Testis (tissue), 2 donors: ENCODE measurements at regions not wholly inside any gene's neighbourhood (a gene's known extent, or its start where the extent isn't known, plus 50 kb on each side); places are given as distances from the start of the nearest gene placed in this dataset.

Source experiments
- POLR2A ChIP-seq: fragments of 450-650 bp; IDR thresholded peaks from one replicate; pipeline ENCODE4 v1.6.1; 2017; ENCODE audit warnings: antibody characterized with exemption, mild to moderate bottlenecking, moderate library complexity
- TF ChIP-seq, protein P1 (sequence below), 3 experiments: fragments of 450-650 bp in 2 of 3; fragments of 200-600 bp in 1 of 3; sonication (generic) in 1 of 3; IDR thresholded peaks; one replicate each; pipeline ENCODE4 v1.5.1; 2016 to 2019; ENCODE audit warnings: antibody characterized with exemption in 3 of 3, mild to moderate bottlenecking in 2 of 3, moderate library complexity in 1 of 3

DNA sequence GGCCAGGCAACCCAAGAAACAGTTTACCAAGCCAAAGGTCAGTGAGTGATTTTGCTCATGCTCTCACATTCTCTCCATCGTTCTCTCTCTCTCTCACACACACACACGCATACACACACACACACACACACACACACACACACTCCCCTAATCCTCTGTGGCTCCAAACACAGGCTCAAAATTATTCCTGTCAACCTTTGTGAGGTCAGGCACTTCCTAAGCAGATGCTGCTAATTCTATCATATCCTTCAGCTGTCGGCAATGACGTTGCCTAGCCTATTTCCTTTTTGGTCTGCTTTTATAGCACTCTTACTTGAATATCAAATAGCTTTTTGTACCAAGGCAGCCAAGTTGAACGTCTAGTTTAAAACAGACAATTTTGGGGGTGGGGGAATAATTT, 98.9 kb upstream of the EGLN3 start:
- TF ChIP-seq, protein P1, sequence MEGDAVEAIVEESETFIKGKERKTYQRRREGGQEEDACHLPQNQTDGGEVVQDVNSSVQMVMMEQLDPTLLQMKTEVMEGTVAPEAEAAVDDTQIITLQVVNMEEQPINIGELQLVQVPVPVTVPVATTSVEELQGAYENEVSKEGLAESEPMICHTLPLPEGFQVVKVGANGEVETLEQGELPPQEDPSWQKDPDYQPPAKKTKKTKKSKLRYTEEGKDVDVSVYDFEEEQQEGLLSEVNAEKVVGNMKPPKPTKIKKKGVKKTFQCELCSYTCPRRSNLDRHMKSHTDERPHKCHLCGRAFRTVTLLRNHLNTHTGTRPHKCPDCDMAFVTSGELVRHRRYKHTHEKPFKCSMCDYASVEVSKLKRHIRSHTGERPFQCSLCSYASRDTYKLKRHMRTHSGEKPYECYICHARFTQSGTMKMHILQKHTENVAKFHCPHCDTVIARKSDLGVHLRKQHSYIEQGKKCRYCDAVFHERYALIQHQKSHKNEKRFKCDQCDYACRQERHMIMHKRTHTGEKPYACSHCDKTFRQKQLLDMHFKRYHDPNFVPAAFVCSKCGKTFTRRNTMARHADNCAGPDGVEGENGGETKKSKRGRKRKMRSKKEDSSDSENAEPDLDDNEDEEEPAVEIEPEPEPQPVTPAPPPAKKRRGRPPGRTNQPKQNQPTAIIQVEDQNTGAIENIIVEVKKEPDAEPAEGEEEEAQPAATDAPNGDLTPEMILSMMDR (IDR thresholded peaks at IDR 0.05), result no peak
- TF ChIP-seq POLR2A, result no peak
